IMR-90 (cell line): ENCODE measurements at regions not wholly inside any gene's neighbourhood (a gene's known extent, or its start where the extent isn't known, plus 50 kb on each side); places are given as distances from the start of the nearest gene placed in this dataset.

ENCODE experiments used
- ATAC-seq: fragments of 200-7000 bp; cut with Tn5 transposase; 2 replicates; pipeline ENCODE4 v1.9.1; 2020; ENCODE audit warnings: low read depth, mild to moderate bottlenecking, moderate library complexity
- BruUV-seq: library from RNA; stranded (reverse); fragments of 400-500 nt; replicated peaks from 2 replicates; lab custom pipeline; 2021; lab: Mats Ljungman, UMichigan
- CTCF ChIA-PET: fragments of 300-600 bp; formaldehyde crosslinking; extraction: SDS; loops from one replicate; lab custom pipeline; 2021; ENCODE audit warnings: antibody characterized with exemption; lab: Yijun Ruan, JAX
- POLR2A ChIA-PET: fragments of 300-600 bp; sonication (Branson Sonifier 250); formaldehyde crosslinking; loops from one replicate; lab custom pipeline; 2022; ENCODE audit warnings: antibody characterized with exemption; ENCODE audit not compliant: unreplicated experiment; lab: Charles Lee
- DNase-seq: peaks from one replicate; pipeline ENCODE4 v3.0.0; 2013
- H2AFZ ChIP-seq: replicated peaks from 2 replicates; pipeline ENCODE3; 2013; ENCODE audit warnings: low read length, mild to moderate bottlenecking; ENCODE audit not compliant: poor library complexity
- H2AK5ac ChIP-seq: 2 replicates; pipeline ENCODE4 v1.6.1; 2013; ENCODE audit warnings: low read depth, low read length, inconsistent platforms
- H2AK9ac ChIP-seq: replicated peaks from 2 replicates; pipeline ENCODE3; 2013; ENCODE audit warnings: mild to moderate bottlenecking, low read depth, low read length, moderate library complexity; ENCODE audit not compliant: poor library complexity
- H2BK120ac ChIP-seq: 2 replicates; pipeline ENCODE4 v1.6.1; 2013; ENCODE audit warnings: low read depth, low read length, inconsistent platforms
- H2BK15ac ChIP-seq: 3 replicates; pipeline ENCODE4 v1.6.1; 2013; ENCODE audit warnings: low read depth, low read length, inconsistent platforms
- H2BK20ac ChIP-seq: 2 replicates; pipeline ENCODE4 v1.6.1; 2013; ENCODE audit warnings: low read depth, mild to moderate bottlenecking, inconsistent platforms, low read length, moderate library complexity
- H2BK5ac ChIP-seq: 2 replicates; pipeline ENCODE4 v1.6.1; 2013; ENCODE audit warnings: mild to moderate bottlenecking, low read depth, low read length, inconsistent platforms; ENCODE audit not compliant: poor library complexity, severe bottlenecking
- H3K14ac ChIP-seq: replicated peaks from 2 replicates; pipeline ENCODE4 v1.6.1; 2013; ENCODE audit warnings: low read depth, low read length, inconsistent platforms
- H3K18ac ChIP-seq: 2 replicates; pipeline ENCODE4 v1.6.1; 2013; ENCODE audit warnings: low read depth, low read length, control low read depth
- H3K23ac ChIP-seq: 2 replicates; pipeline ENCODE4 v1.6.1; 2013; ENCODE audit warnings: low read depth, low read length, inconsistent platforms
- H3K27ac ChIP-seq: 2 replicates; pipeline ENCODE4 v1.5.1; 2013; ENCODE audit warnings: mild to moderate bottlenecking, control low read depth, low read length; ENCODE audit not compliant: insufficient read depth
- H3K27me3 ChIP-seq: 2 replicates; pipeline ENCODE4 v1.6.1; 2013; ENCODE audit warnings: low read length; ENCODE audit not compliant: control insufficient read depth, insufficient read depth
- H3K36me3 ChIP-seq: 2 replicates; pipeline ENCODE4 v1.6.1; 2013; ENCODE audit warnings: low read length, mixed read lengths; ENCODE audit not compliant: control insufficient read depth, insufficient read depth
- H3K4ac ChIP-seq: 2 replicates; pipeline ENCODE4 v1.6.1; 2013; ENCODE audit warnings: low read depth, low read length, inconsistent platforms
- H3K4me1 ChIP-seq: 2 replicates; pipeline ENCODE4 v1.6.1; 2013; ENCODE audit warnings: low read length, mixed read lengths; ENCODE audit not compliant: control insufficient read depth, insufficient read depth
- H3K4me2 ChIP-seq: 2 replicates; pipeline ENCODE4 v1.6.1; 2013; ENCODE audit warnings: low read depth, mild to moderate bottlenecking, control low read depth, low read length, moderate library complexity
- H3K4me3 ChIP-seq: 2 replicates; pipeline ENCODE4 v1.5.1; 2013; ENCODE audit warnings: low read depth, mild to moderate bottlenecking, control low read depth, low read length, moderate library complexity; ENCODE audit not compliant: insufficient read depth
- H3K56ac ChIP-seq: 2 replicates; pipeline ENCODE4 v1.6.1; 2013; ENCODE audit warnings: low read length, inconsistent platforms; ENCODE audit not compliant: insufficient read depth; ENCODE audit errors: extremely low read depth
- H3K79me1 ChIP-seq, 2 experiments: 2 replicates each; pipeline ENCODE4 v1.6.1; 2013; ENCODE audit warnings: low read length in 2 of 2, inconsistent platforms in 1 of 2, low read depth in 1 of 2
- H3K9ac ChIP-seq: 2 replicates; pipeline ENCODE4 v1.6.1; 2013; ENCODE audit warnings: low read depth, low read length, control low read depth
- H3K9me1 ChIP-seq: 2 replicates; pipeline ENCODE4 v1.6.1; 2013; ENCODE audit warnings: low read length, inconsistent platforms; ENCODE audit not compliant: insufficient read depth
- H3K9me3 ChIP-seq: 2 replicates; pipeline ENCODE4 v1.6.1; 2013; ENCODE audit warnings: low read length; ENCODE audit not compliant: control insufficient read depth, insufficient read depth
- H4K20me1 ChIP-seq: 2 replicates; pipeline ENCODE4 v1.6.1; 2013; ENCODE audit warnings: low read length, inconsistent platforms; ENCODE audit not compliant: insufficient read depth
- H4K5ac ChIP-seq: 2 replicates; pipeline ENCODE4 v1.6.1; 2013; ENCODE audit warnings: mild to moderate bottlenecking, low read depth, low read length, control low read depth
- H4K8ac ChIP-seq, 2 experiments: 2 replicates each; pipeline ENCODE4 v1.6.1; 2013; ENCODE audit warnings: low read depth in 2 of 2, low read length in 2 of 2, control low read depth in 1 of 2, inconsistent platforms in 1 of 2
- H4K91ac ChIP-seq: 2 replicates; pipeline ENCODE4 v1.6.1; 2013; ENCODE audit warnings: low read depth, low read length, inconsistent platforms; ENCODE audit not compliant: insufficient read depth
- MXI1 ChIP-seq: IDR thresholded peaks from 2 replicates; pipeline ENCODE4 v1.6.1; 2012; ENCODE audit warnings: low read depth, mild to moderate bottlenecking, low read length, moderate library complexity, borderline replicate concordance
- WGBS, 2 experiments: methylation state at CpG; one replicate each; pipeline versions ENCODE4 v1.1.5 to v1.1.7; 2013; ENCODE audit warnings: missing lambda C conversion rate in 2 of 2; ENCODE audit not compliant: insufficient read length in 1 of 2; ENCODE audit errors: extremely low coverage in 2 of 2; 5-methylcytosine and 5-hydroxymethylcytosine counted together
- dilution Hi-C: fragments of 300-500 bp; cut with HindIII; formaldehyde crosslinking; loops from one replicate; pipeline ENCODE4 v1.14.3; 2018; ENCODE audit warnings: low sequenced_read_pairs; ENCODE audit not compliant: unreplicated experiment
- in situ Hi-C: fragments of 300-500 bp; cut with MboI; formaldehyde crosslinking; loops from 3 replicates; pipeline ENCODE4 v1.14.3; 2019; ENCODE audit warnings: low sequenced_read_pairs, inconsistent platforms, mixed read lengths
- intact Hi-C: fragments of 100-400 bp; cut with micrococcal nuclease; formaldehyde crosslinking; loops from 2 replicates; pipeline ENCODE4 v1.10.0; 2022

- DNase-seq (peak; percentile 49), ATAC-seq (no peak)
- H3K27ac ChIP-seq, result peak overlapping the region; percentile 52; the same call in 1 of the 2 replicates
- H2BK5ac ChIP-seq, result peak overlapping the region; percentile 81
- no TSS peak for BruUV-seq
- 92 to 100% methylated on average over 2 of the region's 2 CpGs for WGBS, 2 experiments
- H3K9me3 ChIP-seq, result peaks cover 3% of the 10 kb centered on the region
- 0 out of 3 replicates have a peak overlapping the region, but pooled peaks have one; percentile 77 for H2BK15ac ChIP-seq
- H3K23ac ChIP-seq, result no peak overlapping the region; the same call in 1 of the 2 replicates
- no peak for TF ChIP-seq MXI1
- H3K9ac ChIP-seq, result no peak overlapping the region
- H2AK9ac ChIP-seq, result no peak overlapping the region
- dilution Hi-C loops (no loop called here), in situ Hi-C loops (no loop called here), intact Hi-C loops (no loop called here)
- no peak overlapping the region for H3K4me3 ChIP-seq
- no peaks in the 10 kb centered on the region for H3K36me3 ChIP-seq
- H2BK120ac ChIP-seq, result peak overlapping the region; percentile 50; the same call in 1 of the 2 replicates
- no peak overlapping the region for H4K8ac ChIP-seq
- no peak overlapping the region for H3K4ac ChIP-seq
- peak overlapping the region; percentile 60; the same call in 1 of the 2 replicates for H3K18ac ChIP-seq
- peaks cover 12 to 14% of the 10 kb centered on the region in 2 experiments; a peak in 3 of 4 replicates for H3K79me1 ChIP-seq
- no peaks in the 10 kb centered on the region for H4K20me1 ChIP-seq
- H3K9me1 ChIP-seq, result no peaks in the 10 kb centered on the region
- peak overlapping the region; percentile 24; the same call in 1 of the 2 replicates for H4K91ac ChIP-seq
- H3K4me2 ChIP-seq, result peak overlapping the region; percentile 44; the same call in 1 of the 2 replicates
- H2AFZ ChIP-seq, result no peak overlapping the region
- H2AK5ac ChIP-seq, result no peak overlapping the region
- H3K27me3 ChIP-seq, result no peaks in the 10 kb centered on the region
- H2BK20ac ChIP-seq, result peak overlapping the region; percentile 31
- no peak overlapping the region; the same call in 1 of the 2 replicates for H3K56ac ChIP-seq
- H3K14ac ChIP-seq, result peak overlapping the region; percentile 33; the same call in 1 of the 2 replicates
- peaks cover 7% of the 10 kb centered on the region; the same call in 1 of the 2 replicates for H3K4me1 ChIP-seq
- POLR2A ChIA-PET, result no interaction called here
- CTCF ChIA-PET, result no interaction called here
- H4K5ac ChIP-seq, result peak overlapping the region; percentile 79; the same call in 1 of the 2 replicates
These were observed 112.2 kb downstream of the TES start for GRCh38 chr7:116322541-116322940.
